DOHH2 (cell line): ENCODE measurements at regions not wholly inside any gene's neighbourhood (a gene's known extent, or its start where the extent isn't known, plus 50 kb on each side); places are given as distances from the start of the nearest gene placed in this dataset.

Source experiments
- H3F3A ChIP-seq: fragments of 200-600 bp; sonication (generic), shearing (Covaris generic); 2 replicates; pipeline ENCODE4 v1.6.0; 2016; ENCODE audit warnings: antibody characterized with exemption, mild to moderate bottlenecking; ENCODE audit not compliant: control insufficient read depth, insufficient read depth
- H3K27ac ChIP-seq: fragments of 200-600 bp; sonication (generic); 2 replicates; pipeline ENCODE4 v1.5.1; 2014; ENCODE audit warnings: low read depth, mild to moderate bottlenecking, low read length, moderate library complexity
- H3K27me3 ChIP-seq: fragments of 200-600 bp; sonication (generic); 2 replicates; pipeline ENCODE4 v1.6.1; 2014; ENCODE audit warnings: mild to moderate bottlenecking, low read length, mixed read lengths; ENCODE audit not compliant: control insufficient read depth
- H3K36me3 ChIP-seq: fragments of 200-600 bp; sonication (generic); 2 replicates; pipeline ENCODE4 v1.6.1; 2014; ENCODE audit warnings: mild to moderate bottlenecking, low read length, moderate library complexity, mixed read lengths; ENCODE audit not compliant: control insufficient read depth
- H3K4me1 ChIP-seq: fragments of 200-600 bp; sonication (generic); 2 replicates; pipeline ENCODE4 v1.6.1; 2014; ENCODE audit warnings: mild to moderate bottlenecking, low read length, mixed read lengths; ENCODE audit not compliant: control insufficient read depth
- H3K4me2 ChIP-seq: fragments of 200-600 bp; sonication (generic); 2 replicates; pipeline ENCODE4 v1.6.0; 2014; ENCODE audit warnings: mild to moderate bottlenecking, low read length, moderate library complexity
- H3K4me3 ChIP-seq: fragments of 200-600 bp; sonication (generic); 2 replicates; pipeline ENCODE4 v1.5.1; 2014; ENCODE audit warnings: mild to moderate bottlenecking, low read length, mixed read lengths
- H3K79me2 ChIP-seq: fragments of 200-600 bp; sonication (generic); 2 replicates; pipeline ENCODE4 v1.6.1; 2014; ENCODE audit warnings: mild to moderate bottlenecking, low read length, mixed read lengths; ENCODE audit not compliant: control insufficient read depth
- H3K9me2 ChIP-seq: fragments of 200-600 bp; sonication (generic); replicated peaks from 2 replicates; pipeline ENCODE4 v1.6.1; 2014; ENCODE audit warnings: mild to moderate bottlenecking, low read length, mixed read lengths; ENCODE audit not compliant: control insufficient read depth
- H3K9me3 ChIP-seq: fragments of 200-600 bp; sonication (generic); 2 replicates; pipeline ENCODE4 v1.6.1; 2014; ENCODE audit warnings: antibody characterized with exemption, low read length, mixed read lengths; ENCODE audit not compliant: control insufficient read depth, insufficient read depth
- H4K20me1 ChIP-seq: fragments of 200-600 bp; sonication (generic); 2 replicates; pipeline ENCODE4 v1.6.0; 2014; ENCODE audit warnings: low read depth, mild to moderate bottlenecking, antibody characterized with exemption, low read length, moderate library complexity; ENCODE audit not compliant: control insufficient read depth, insufficient read depth
- EZH2phosphoT487 ChIP-seq: fragments of 200-600 bp; sonication (generic); IDR thresholded peaks from 2 replicates; pipeline ENCODE4 v1.6.1; 2017; ENCODE audit warnings: borderline replicate concordance, mild to moderate bottlenecking, antibody characterized with exemption, low read length, moderate library complexity, mixed read lengths
- TF ChIP-seq, protein P1 (sequence below): fragments of 200-600 bp; sonication (generic); IDR thresholded peaks from one replicate; pipeline ENCODE4 v1.5.1; 2014; ENCODE audit warnings: antibody characterized with exemption, mild to moderate bottlenecking, low read depth, low read length; ENCODE audit not compliant: poor library complexity, severe bottlenecking

- TF ChIP-seq, protein P1, sequence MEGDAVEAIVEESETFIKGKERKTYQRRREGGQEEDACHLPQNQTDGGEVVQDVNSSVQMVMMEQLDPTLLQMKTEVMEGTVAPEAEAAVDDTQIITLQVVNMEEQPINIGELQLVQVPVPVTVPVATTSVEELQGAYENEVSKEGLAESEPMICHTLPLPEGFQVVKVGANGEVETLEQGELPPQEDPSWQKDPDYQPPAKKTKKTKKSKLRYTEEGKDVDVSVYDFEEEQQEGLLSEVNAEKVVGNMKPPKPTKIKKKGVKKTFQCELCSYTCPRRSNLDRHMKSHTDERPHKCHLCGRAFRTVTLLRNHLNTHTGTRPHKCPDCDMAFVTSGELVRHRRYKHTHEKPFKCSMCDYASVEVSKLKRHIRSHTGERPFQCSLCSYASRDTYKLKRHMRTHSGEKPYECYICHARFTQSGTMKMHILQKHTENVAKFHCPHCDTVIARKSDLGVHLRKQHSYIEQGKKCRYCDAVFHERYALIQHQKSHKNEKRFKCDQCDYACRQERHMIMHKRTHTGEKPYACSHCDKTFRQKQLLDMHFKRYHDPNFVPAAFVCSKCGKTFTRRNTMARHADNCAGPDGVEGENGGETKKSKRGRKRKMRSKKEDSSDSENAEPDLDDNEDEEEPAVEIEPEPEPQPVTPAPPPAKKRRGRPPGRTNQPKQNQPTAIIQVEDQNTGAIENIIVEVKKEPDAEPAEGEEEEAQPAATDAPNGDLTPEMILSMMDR, result no peak
- TF ChIP-seq EZH2phosphoT487, result no peak
- Histone ChIP-seq H3K27ac (no peak overlapping the region), H3K36me3 (no peaks in the 10 kb centered on the region), H3K4me3 (no peak overlapping the region), H3K27me3 (peaks cover 10% of the 10 kb centered on the region), H3F3A (no peaks in the 10 kb centered on the region), H3K4me2 (no peak overlapping the region), H3K79me2 (no peaks in the 10 kb centered on the region), H3K9me3 (no peaks in the 10 kb centered on the region), H3K9me2 (no peaks in the 10 kb centered on the region), H3K4me1 (no peaks in the 10 kb centered on the region), H4K20me1 (no peaks in the 10 kb centered on the region)
Measured at GRCh38 chr5:173554038-173554955, 62.2 kb downstream of the BOD1 start.

GRCh38 chr5:173550641-173551040, 65.8 kb downstream of the BOD1 start:
- H3K9me3 ChIP-seq, result no peaks in the 10 kb centered on the region
- H4K20me1 ChIP-seq, result no peaks in the 10 kb centered on the region
- H3K4me2 ChIP-seq, result no peak overlapping the region
- no peak for TF ChIP-seq EZH2phosphoT487
- TF ChIP-seq, protein P1, result no peak
- H3K27ac ChIP-seq, result no peak overlapping the region
- H3K27me3 ChIP-seq, result peaks cover 10% of the 10 kb centered on the region
- no peaks in the 10 kb centered on the region for H3K9me2 ChIP-seq
- H3K4me3 ChIP-seq, result no peak overlapping the region
- H3F3A ChIP-seq, result no peaks in the 10 kb centered on the region
- no peaks in the 10 kb centered on the region for H3K36me3 ChIP-seq
- no peaks in the 10 kb centered on the region for H3K4me1 ChIP-seq
- H3K79me2 ChIP-seq, result no peaks in the 10 kb centered on the region

GRCh38 chr5:173549644-173550043, 66.8 kb downstream of the BOD1 start:
- Histone ChIP-seq H3K4me1 (no peaks in the 10 kb centered on the region), H3K27me3 (peaks cover 10% of the 10 kb centered on the region), H3K27ac (no peak overlapping the region), H3K4me3 (no peak overlapping the region), H3K9me2 (no peaks in the 10 kb centered on the region), H3K79me2 (no peaks in the 10 kb centered on the region), H3K36me3 (no peaks in the 10 kb centered on the region), H3K4me2 (no peak overlapping the region), H3K9me3 (no peaks in the 10 kb centered on the region), H3F3A (no peaks in the 10 kb centered on the region), H4K20me1 (no peaks in the 10 kb centered on the region)
- TF ChIP-seq, protein P1, result no peak
- no peak for TF ChIP-seq EZH2phosphoT487
